ENCODE measurements at regions not wholly inside any gene's neighbourhood (a gene's known extent, or its start where the extent isn't known, plus 50 kb on each side); places are given as distances from the start of the nearest gene placed in this dataset.
A peak's percentile ranks its signal among the peaks of the same experiment; 100 is the strongest.

GRCh38 chr1:8155528-8156186 is 129.5 kb upstream of the ERRFI1 start:
- ATAC-seq (ENCODE audit: low read depth) (0 out of 2 replicates have a peak, but pooled peaks have one; percentile 21), DNase-seq (peak; percentile 31)
- 0 out of 2 replicates have a peak overlapping the region, but pooled peaks have one; percentile 1 for H3K18ac ChIP-seq (ENCODE audit: low read depth, low read length)
- peaks cover 3% of the 10 kb centered on the region; the same call in 1 of the 2 replicates for H3K9me1 ChIP-seq (ENCODE audit: insufficient read depth, low read length)
- dilution Hi-C loops (cut with HindIII; ENCODE audit: low sequenced_read_pairs, unreplicated experiment), result no loop called here
- H2AK9ac ChIP-seq (replicated peaks; ENCODE audit: low read depth, low read length, poor library complexity), result no peak overlapping the region
- no peak overlapping the region for H3K56ac ChIP-seq (ENCODE audit: extremely low read depth, insufficient read depth, low read length)
- no peaks in the 10 kb centered on the region for H4K20me1 ChIP-seq (ENCODE audit: insufficient read depth, low read length)
- H2AK5ac ChIP-seq (ENCODE audit: low read depth, low read length), result peak overlapping the region; percentile 9; the same call in 1 of the 2 replicates
- peak overlapping the region; percentile 77; the same call in 1 of the 2 replicates for H2BK120ac ChIP-seq (ENCODE audit: low read depth, low read length)
- ChIA-PET CTCF (no interaction called here), POLR2A (ENCODE audit: unreplicated experiment) (interaction anchor here (0.6 to 1.0 kb wide), 2 partner anchors 9 to 14 kb away, joined by 4 read pairs; no protein-coding TSS in a partner anchor)
- peak overlapping the region; percentile 70 for H2BK20ac ChIP-seq (ENCODE audit: low read depth, low read length)
- peak overlapping the region; percentile 36; the same call in 1 of the 2 replicates for H3K23ac ChIP-seq (ENCODE audit: low read depth, low read length)
- no peak overlapping the region for H3K9ac ChIP-seq (ENCODE audit: low read depth, low read length)
- H3K4me1 ChIP-seq (ENCODE audit: control insufficient read depth, insufficient read depth, low read length), result peaks cover 3% of the 10 kb centered on the region
- H4K8ac ChIP-seq (ENCODE audit: low read depth in 2 of 2, low read length in 2 of 2), result peak overlapping the region; percentile 7 to 48; a peak in 3 of 4 replicates
- no peak overlapping the region for H3K4me3 ChIP-seq (ENCODE audit: insufficient read depth, low read depth, low read length)
- H3K27ac ChIP-seq (ENCODE audit: insufficient read depth, low read length), result no peak overlapping the region
- H3K4me2 ChIP-seq (ENCODE audit: low read depth, low read length), result no peak overlapping the region
- intact Hi-C loops (cut with micrococcal nuclease), result no loop called here
- no peaks in the 10 kb centered on the region for H3K36me3 ChIP-seq (ENCODE audit: control insufficient read depth, insufficient read depth, low read length)
- in situ Hi-C loops (cut with MboI; ENCODE audit: low sequenced_read_pairs), result no loop called here
- WGBS, 2 experiments (ENCODE audit: extremely low coverage in 2 of 2, insufficient read length in 1 of 2), result no CpG with 5 or more reads among the region's 14 CpGs
- no peak overlapping the region for H2BK5ac ChIP-seq (ENCODE audit: low read depth, low read length, poor library complexity, severe bottlenecking)
- H3K79me1 ChIP-seq (ENCODE audit: low read depth in 1 of 2, low read length in 2 of 2), result no peaks in the 10 kb centered on the region
- no peaks in the 10 kb centered on the region; the same call in 1 of the 2 replicates for H3K9me3 ChIP-seq (ENCODE audit: control insufficient read depth, insufficient read depth, low read length)
- H4K91ac ChIP-seq (ENCODE audit: insufficient read depth, low read depth, low read length), result peak overlapping the region; percentile 30; the same call in 1 of the 2 replicates
- TF ChIP-seq MAFK (IDR thresholded peaks at IDR 0.05; ENCODE audit: low read depth, low read length) (no peak), RAD21 (IDR thresholded peaks at IDR 0.05; ENCODE audit: low read length) (no peak), RCOR1 (IDR thresholded peaks at IDR 0.05; ENCODE audit: insufficient replicate concordance, low read length) (no peak), CEBPB (IDR thresholded peaks at IDR 0.05; ENCODE audit: low read depth, low read length) (peak; percentile 26; the same call in 1 of the 2 replicates), MAZ (IDR thresholded peaks at IDR 0.05; ENCODE audit: borderline replicate concordance, low read depth, low read length) (no peak), CHD1 (IDR thresholded peaks at IDR 0.05; ENCODE audit: low read depth, low read length) (no peak), BHLHE40 (IDR thresholded peaks at IDR 0.05; ENCODE audit: low read depth, low read length) (no peak)
- peak overlapping the region; percentile 25; the same call in 1 of the 3 replicates for H2BK15ac ChIP-seq (ENCODE audit: low read depth, low read length)
- peak overlapping the region; percentile 54 for H2AFZ ChIP-seq (replicated peaks; ENCODE audit: low read length, poor library complexity)
- no TSS peak for BruUV-seq (replicated peaks)
- H3K27me3 ChIP-seq (ENCODE audit: control insufficient read depth, insufficient read depth, low read length), result no peaks in the 10 kb centered on the region
- H3K14ac ChIP-seq (replicated peaks; ENCODE audit: low read depth, low read length), result no peak overlapping the region; the same call in 1 of the 2 replicates
- H3K4ac ChIP-seq (ENCODE audit: low read depth, low read length), result peak overlapping the region; percentile 45
- H4K5ac ChIP-seq (ENCODE audit: low read depth, low read length), result 0 out of 2 replicates have a peak overlapping the region, but pooled peaks have one; percentile 1
